ENCODE measurements at regions not wholly inside any gene's neighbourhood (a gene's known extent, or its start where the extent isn't known, plus 50 kb on each side); places are given as distances from the start of the nearest gene placed in this dataset.

DNA sequence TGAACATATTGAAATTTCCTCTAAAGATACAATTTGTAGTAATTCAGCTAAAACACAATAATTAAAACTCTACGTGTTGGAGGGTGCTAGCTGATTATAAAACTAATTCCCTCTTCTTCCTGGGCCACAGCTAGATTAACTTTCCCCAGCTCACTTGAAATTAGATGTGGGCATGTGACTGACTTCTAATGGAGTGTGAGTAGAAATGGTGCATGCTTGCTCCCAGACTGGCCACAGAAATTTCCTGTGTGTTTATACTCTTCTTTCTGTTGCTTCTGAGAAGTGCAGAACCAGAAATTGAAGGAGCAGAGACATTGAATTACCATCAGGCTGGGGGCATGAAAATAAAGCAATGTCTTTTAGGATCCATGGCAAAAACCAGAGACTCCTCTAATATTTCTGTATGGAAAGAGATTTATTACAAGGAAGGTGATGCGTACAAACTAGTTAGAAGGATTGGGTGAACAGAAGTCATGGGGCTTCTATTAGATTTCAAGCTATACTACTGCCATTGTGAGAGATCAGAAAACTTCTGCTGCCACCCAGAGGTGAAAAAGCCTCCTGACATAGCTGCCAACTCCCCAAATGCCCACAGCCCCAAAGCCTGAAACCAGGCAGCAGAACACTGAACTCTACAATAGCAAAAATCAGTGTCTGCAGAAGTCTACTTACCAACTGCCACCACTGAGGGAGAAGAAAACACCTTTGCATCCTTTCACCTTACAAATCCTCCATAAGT is 379.2 kb upstream of the MIR17HG start:
- no peak for DNase-seq (ENCODE audit: extremely low read depth in 1 of 2, low read depth in 1 of 2)

DNA sequence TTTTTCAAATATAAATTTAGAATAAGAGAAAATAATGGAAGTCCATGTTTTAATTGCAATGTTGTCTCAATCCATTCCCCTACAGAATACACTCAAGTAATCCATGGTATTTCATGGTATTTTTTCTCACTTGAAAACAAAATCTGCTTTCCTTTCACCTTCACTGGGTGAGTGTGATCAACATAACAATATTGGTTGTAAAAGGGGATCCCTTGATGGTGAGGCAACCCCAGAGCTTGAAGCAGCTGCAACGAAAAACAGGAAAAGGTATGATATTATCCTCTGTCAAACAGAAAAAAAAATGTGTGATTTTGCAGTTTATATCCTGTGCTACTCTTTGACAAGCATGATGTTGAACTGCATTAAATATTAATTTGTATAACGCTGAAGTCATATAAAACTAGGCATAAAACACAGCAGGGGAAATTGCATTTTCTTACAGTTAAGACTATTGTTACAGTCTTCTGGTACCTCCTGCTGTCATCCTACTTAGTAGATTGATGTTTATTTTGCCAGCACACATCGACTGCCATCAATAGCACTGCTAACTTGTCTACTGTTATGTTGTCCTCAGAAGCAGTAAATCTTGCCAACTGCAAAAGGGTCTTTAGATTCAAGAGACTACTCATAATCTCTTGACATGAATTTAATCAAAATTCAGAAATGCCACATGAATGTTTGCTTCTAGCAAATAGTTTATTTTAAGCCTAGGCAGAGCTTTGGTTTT is 373.1 kb upstream of the MIR17HG start:
- no peak for DNase-seq (ENCODE audit: extremely low read depth in 1 of 2, low read depth in 1 of 2)

DNA sequence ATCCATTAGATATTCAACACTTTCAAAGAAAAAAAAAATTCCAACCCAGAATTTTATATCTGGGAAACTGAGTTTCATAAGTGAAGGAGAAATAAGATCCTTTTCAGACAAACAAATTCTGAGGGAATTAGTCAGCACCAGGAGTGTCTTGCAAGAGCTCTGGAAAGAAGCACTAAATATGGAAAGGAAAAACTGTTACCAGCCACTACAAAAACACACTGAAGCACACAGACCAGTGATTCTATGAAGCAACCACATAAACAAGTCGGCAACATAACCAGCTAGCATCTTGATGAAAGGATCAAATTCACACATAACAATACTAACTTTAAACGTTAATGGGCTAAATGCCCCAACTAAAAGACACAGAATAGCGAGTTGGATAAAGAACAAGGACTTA is 368.4 kb upstream of the MIR17HG start:
- no peak for DNase-seq (ENCODE audit: extremely low read depth in 1 of 2, low read depth in 1 of 2)

DNA sequence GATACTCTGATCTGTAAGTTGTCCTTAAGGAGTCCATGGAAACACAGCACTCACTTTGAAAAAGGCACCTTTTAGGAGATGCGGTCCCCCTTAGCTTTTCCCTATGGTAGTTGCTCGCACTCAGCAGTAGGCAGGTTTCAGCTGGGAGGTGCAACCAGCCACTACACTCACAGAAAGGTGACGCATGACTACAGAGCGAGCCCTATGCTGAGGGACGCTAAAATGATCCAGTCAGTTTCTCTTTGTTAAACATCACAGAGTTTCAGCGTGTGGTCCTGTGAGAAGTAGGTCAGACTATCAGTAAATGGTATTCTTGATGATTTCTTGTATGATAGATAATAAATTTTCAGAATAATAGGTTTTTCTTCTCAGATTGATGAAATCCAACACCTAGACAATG is 362.7 kb upstream of the MIR17HG start:
- DNase-seq (ENCODE audit: extremely low read depth in 1 of 2, low read depth in 1 of 2) = no peak

DNA sequence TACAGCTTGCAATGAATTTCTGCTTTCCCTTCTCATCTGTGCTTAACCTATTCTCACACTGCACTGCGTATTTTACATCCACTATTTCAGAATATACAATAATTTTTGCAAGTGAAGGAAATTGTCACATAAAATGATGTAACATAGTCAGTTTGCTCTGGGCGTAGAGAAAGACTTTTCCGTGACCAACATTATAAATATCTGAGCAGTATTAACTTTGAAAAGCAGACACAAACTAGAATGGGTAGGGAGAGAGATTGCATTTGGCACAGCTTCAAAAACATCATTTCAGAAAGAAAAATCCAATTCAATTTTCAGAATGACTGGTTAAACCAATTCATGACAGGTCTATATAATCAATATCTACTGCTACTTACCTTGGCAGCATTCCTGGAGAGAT is 352.5 kb upstream of the MIR17HG start:
- no peak for DNase-seq (ENCODE audit: extremely low read depth in 1 of 2, low read depth in 1 of 2)

DNA sequence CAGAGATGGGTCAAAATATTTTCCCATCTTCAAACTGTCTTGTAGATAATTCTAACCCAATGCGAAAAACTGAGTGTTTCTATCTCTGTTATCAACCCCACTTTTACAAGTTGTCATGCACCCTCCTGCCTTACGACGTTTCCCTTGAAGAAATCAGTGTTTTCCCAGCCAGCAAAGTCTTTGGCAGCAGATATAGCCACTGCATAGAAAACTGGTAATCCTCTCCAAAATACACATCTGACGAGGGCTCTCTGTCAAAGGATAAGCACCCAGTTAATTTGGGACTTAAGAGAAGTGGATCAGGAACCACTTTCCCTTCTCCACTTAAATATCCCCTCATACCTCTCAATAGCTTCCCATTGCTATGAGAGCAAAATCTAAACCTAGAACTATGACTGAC is 351.9 kb upstream of the MIR17HG start:
- no peak for DNase-seq (ENCODE audit: extremely low read depth in 1 of 2, low read depth in 1 of 2)

DNA sequence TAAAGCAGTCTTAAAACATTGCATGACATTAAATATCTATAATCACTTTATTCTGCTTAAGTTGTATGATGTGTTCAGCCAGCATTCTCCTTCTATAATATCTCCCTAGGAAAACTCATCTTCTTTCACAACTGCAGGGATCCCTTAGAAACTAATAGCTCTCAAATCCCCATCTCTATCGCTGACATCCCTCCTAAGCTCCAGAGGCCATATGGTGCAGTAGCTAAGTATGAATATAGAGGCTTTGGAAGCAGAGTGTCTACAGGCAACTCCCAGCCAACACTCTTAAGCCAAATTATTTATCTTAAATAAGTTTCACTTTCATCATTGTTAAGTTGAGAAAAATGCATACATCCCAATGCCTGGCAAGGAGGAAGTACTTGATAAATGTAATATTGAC is 349.5 kb upstream of the MIR17HG start:
- no peak for DNase-seq (ENCODE audit: extremely low read depth in 1 of 2, low read depth in 1 of 2)

DNA sequence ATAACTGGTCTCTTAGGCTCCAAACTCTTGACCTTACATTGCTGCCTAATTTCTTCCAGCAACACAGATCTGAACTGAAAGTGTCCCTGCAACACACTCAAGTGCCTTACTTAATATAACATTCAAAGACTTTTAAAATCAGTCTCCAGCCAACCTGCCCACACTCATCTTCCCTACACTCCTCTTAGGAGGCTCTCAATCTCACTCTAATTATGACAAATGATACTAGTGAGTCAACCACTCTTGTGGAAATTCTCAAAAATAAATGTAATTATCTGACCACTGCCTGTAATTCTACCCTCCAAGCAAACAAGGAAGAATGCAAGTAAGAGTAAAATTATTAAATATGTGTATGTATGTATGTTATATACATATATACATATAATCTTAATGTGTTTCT is 348.1 kb upstream of the MIR17HG start:
- no peak for DNase-seq (ENCODE audit: extremely low read depth in 1 of 2, low read depth in 1 of 2)

DNA sequence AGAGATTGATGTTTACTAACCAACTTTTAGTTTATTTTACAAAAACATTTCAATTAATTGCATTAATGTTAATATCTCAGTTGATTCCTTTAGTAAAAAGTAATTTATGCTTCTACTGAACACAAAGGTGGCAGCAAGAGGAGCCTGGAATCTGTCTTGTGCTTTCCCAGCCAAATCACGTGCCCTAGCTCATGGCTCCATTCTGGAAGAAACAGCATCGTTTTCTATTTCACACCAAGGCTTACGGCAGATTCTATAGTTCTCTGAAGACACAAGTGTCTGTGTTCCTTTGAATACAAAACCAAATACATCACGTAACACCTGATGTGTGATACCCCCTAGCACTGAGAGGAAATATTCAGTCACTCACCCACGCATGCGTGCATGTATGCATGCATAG is 346.1 kb upstream of the MIR17HG start:
- DNase-seq (ENCODE audit: extremely low read depth in 1 of 2, low read depth in 1 of 2) = no peak

DNA sequence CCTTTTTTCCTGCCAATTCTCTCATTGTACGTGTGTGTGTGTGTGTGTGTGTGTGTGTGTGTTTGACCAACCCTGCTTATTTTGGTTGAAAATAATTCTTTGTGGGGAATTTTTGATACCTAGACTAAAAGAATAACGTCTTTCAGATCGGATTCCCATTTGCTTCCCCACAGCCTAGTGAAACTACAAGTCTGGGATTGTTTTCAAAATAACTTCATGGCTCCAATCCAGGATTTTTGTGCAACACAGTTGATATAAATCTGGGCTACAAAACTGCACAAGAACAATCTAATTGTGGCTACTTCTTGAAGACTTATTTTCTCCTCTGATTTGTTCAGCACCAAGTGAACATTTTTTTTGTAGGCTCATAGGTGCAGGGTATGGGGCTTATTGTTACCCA is 332.8 kb upstream of the MIR17HG start:
- DNase-seq (ENCODE audit: extremely low read depth in 1 of 2, low read depth in 1 of 2) = no peak

DNA sequence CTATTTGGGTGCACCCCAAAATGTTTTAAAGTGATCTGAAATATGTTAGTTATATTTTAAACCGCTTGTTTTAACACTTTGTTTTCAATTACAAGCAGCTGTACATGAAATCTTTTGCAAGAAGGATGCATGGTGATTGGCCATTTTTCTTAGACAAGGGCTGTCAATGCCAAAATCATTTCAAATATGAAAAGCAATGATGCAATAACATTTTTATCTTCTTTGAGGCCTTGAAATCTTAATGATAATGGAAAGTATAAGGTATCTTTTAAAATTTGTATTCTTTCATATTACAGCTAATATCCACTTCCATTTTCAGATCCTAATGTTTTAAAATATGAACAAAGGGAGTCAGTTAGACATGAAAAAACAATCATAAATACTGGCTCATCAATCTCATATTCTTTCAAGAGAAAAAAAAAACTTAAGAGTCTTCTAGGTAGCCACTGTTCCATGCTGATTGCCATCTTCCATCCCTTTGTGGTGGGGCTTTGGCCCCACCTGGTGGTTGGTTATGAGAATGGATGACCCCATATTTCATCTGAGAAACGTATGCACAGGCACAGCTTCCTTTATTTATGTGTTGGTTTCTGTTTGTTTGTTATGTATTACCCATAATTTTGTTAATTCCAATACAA is 330.3 kb upstream of the MIR17HG start:
- no peak for DNase-seq (ENCODE audit: extremely low read depth in 1 of 2, low read depth in 1 of 2)

DNA sequence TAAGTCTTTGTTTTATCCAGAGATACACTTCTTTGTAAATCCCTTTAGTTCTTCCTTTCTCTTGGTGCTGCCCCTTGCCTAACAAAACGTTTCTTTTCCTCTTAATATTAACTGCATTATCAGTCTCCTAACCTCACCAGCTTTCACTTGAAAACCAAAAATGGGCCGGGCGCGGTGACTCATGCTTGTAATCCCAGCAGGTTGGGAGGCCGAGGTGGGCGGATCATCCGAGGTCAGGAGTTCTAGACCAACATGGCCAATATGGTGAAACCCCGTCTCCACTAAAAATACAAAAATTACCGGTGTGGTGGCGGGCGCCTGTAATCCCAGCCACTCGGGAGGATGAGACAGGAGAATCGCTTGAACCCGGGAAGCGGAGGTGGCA is 329.8 kb upstream of the MIR17HG start:
- DNase-seq (ENCODE audit: extremely low read depth in 1 of 2, low read depth in 1 of 2) = no peak

DNA sequence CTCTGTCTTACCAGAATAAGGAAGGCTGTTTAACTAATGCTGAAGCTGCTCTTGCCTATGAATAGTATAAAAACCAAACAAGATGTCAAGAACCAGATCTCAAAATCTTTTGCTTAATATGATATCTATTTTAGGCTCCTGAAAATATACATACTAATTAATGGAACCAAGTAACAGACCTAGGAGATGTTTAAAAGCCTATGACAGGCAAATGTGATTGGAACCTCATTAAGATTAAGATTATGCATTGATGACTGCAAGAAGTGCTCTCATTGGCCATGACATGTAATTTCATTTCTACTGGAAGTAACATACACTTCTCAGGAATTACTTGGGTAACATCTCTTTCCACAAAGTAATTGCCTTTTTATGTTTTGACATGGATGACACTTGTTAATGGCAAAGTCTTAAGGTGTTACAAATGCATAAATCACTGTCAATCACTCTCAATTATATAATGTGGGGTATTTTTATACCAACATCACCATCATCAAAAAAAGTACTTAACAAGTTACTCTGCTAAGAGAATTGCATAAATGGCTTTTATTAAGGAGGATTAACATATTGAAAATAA is 326.9 kb upstream of the MIR17HG start:
- no peak for DNase-seq (ENCODE audit: extremely low read depth in 1 of 2, low read depth in 1 of 2)

DNA sequence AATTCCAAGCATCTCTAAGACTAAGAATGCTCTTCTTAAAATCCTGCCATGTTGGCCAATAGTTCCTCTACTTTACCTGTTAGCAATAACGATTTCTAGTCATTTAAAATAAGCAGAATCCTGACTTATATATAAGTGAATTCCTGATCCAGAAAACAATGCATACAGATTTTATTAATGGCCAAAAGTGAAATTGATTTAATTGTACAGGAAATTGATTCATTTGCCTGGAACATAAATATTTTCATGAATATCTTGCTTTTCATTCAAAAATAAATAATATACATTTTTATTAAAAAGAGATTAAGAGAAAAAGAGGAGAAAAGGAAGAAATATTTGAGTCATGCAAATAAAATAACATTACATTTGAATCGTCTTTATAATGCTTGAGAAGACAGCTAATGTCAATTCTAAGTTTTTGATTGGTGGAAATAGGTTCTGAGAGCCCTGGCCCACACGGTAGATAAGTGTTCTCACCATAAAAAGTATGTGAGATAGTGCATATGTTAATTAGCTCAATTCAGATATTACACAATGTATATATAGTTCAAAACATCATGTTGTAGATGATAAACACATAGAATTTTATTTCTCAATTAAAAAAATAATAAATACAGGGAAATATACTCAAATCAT is 323.2 kb upstream of the MIR17HG start:
- DNase-seq (ENCODE audit: extremely low read depth in 1 of 2, low read depth in 1 of 2) = no peak

DNA sequence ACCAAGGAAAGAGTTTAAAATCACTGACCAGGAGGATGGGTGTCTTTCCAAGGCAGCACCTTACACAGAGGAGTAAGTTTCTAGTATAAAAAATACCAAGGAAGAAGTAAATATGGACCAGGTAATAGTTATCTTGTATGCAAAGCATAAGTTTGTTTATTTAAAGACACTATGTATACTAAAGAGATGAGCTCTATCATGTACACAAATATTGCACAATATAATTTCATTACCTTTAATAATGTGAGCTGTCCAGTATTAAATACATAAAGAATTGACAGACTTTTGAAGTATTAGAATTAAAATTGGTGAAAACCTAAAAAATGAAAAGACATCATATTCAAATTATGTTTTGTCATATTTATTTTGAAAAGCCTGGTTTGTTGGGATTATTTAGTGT is 322.0 kb upstream of the MIR17HG start:
- DNase-seq (ENCODE audit: extremely low read depth in 1 of 2, low read depth in 1 of 2) = no peak

DNA sequence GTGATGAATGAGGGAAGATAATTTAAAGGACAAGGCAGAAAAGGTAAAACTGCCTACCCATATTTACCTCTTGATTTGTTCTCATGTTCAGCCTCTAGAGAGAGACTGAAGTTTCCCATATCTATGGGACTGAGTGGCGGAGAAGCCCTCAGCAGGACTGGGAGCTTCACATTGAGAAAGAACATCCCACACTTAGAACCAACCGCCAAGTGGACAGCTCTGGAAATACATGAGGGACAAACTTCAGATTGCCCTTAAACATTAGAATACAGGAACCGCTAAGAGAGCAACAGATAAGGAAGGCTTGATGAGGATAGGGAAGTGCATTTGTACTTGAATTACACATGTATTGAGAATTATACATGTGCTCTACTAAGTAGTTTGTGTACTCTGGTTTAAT is 316.0 kb upstream of the MIR17HG start:
- DNase-seq (ENCODE audit: extremely low read depth in 1 of 2, low read depth in 1 of 2) = no peak

DNA sequence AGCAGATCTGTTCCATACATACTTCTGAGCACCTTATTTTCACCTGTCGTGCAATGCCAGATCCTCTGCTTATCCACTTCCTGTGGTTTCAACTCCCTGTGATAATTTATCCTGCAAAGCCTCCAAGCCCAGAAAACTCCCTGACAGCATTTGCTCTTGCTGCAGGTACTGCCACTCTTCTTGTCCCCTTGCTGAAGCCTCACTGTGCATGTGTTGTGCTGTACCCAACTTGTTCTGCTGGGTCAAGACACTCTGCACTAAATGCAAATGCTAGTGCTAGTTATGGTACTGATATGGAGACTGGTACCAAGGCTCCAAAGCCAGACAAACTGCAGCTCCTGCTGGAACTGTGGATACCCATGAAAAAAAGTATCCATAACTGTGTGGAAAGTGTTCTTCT is 315.4 kb upstream of the MIR17HG start:
- DNase-seq (ENCODE audit: extremely low read depth in 1 of 2, low read depth in 1 of 2) = no peak

DNA sequence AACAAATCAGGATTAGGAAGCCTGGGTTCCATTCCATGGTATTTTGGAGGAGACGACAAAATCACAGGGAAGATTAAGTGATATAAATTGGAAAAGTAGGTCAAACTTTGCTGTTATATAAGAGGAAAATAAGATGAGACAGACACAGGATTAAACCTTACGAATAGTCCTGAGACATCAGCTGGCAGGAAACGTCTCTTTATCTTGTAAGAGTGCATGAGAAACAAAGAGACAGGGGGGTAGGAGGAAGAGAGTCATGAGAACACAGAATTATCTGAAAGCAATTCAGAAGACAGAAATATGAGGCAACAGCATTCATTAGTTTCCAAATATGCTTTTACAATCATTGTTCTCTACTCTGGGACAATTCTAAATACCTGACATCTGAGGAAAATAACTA is 310.6 kb upstream of the MIR17HG start:
- no peak for DNase-seq (ENCODE audit: extremely low read depth in 1 of 2, low read depth in 1 of 2)

DNA sequence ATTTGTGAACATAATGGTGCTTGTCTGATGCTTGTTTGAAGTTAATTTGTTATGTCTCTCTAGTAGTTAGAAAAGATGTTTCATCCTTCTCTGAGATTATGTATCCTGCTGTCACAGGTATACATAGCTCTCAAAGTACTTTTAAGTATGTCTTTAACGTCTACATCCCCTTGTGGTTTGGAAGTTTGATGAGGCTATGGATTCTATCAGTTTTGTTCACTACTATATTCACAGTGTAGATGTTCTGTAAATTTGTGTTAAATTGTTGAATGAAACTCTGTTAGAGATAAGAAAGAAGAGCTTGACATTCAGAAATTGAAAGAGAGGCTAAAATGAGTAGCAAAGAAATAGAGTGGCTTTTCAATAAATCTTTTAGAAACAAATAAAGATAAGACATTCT is 304.6 kb upstream of the MIR17HG start:
- DNase-seq (ENCODE audit: extremely low read depth in 1 of 2, low read depth in 1 of 2) = no peak

DNA sequence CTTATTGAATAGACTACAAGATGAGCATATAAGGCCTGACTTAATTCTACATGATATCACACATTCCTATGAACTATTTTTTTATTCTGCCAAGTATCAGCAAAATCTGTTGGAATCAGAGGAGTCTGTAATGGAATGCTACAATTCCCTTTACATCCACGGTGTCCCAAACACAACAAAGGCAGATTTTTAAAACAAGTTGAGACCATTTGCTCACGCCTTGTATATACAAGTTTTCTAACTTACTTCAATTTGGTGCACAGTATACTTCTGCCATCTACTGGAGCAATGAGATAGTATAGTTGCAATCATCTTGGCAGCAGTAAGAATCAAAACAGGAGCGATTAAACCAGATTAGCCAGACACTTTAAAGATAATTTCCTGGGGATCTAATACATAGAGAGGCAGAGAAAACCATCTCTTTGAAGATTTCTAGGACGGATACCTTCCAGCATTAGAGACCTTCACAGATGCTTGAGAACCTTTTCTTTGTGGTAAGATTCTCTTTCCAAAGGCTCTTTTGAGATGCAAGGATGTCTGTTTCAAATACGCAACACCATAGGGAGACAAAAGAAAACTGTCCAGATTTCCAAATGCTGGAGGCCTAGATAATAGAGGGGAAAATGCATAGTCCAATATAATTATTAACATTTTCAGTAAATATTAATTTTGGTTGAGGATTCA is 302.0 kb upstream of the MIR17HG start:
- no peak for DNase-seq (ENCODE audit: extremely low read depth in 1 of 2, low read depth in 1 of 2)
